ENCODE measurements at regions not wholly inside any gene's neighbourhood (a gene's known extent, or its start where the extent isn't known, plus 50 kb on each side); places are given as distances from the start of the nearest gene placed in this dataset.
"Not testable (repeated sequence)": the region's sequence is repeated elsewhere in the genome, so short reads cannot be mapped to it uniquely, and the experiment has no call there.

DNA sequence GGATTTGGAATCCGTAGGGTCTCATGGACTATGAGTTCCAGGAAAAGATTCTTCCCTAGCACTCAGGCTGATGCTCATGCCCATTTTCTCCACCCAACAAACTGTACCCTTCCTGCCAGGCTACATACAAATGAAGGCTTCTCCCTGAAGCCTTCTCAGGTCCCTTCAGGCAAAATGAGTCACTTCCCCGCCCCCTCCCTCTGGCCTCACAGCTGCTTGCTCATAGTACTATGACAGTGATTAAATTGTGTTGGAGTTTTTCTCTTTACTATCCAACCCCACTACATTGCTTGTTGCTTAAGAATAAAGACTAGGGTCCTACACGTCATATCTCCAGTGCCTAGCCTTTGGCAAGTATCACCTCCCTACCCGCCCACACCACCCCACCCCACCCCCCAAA is 207.6 kb upstream of the NFIA start:
- Histone ChIP-seq H4K20me1 (ENCODE audit: insufficient read depth) (no peaks in the 10 kb centered on the region), H3K4me2 (no peak overlapping the region), H3K36me3 (ENCODE audit: low read depth) (no peaks in the 10 kb centered on the region), H3K27me3 (ENCODE audit: insufficient read depth, low read depth) (no peaks in the 10 kb centered on the region), H3K9me2 (ENCODE audit: insufficient read depth) (0 out of 2 replicates have a peak, but pooled peaks cover 3% of the 10 kb centered on the region), H3F3A (ENCODE audit: insufficient read depth, low read depth) (no peaks in the 10 kb centered on the region), H3K27ac (no peak overlapping the region), H2AFZ (no peak overlapping the region), H3K9me3 (ENCODE audit: insufficient read depth, low read depth) (no peaks in the 10 kb centered on the region), H3K79me2 (ENCODE audit: low read depth) (no peaks in the 10 kb centered on the region), H3K4me1 (replicated peaks; ENCODE audit: insufficient read depth) (0 out of 2 replicates have a peak, but pooled peaks cover 6% of the 10 kb centered on the region), H3K4me3 (no peak overlapping the region)
- BruUV-seq (replicated peaks), result no TSS peak
- POLR2A ChIA-PET (ENCODE audit: unreplicated experiment), result no interaction called here
- CTCF ChIA-PET, result interaction anchor here (0.6 kb wide), 1 partner anchor 28 kb away, joined by 5 read pairs; no protein-coding TSS in a partner anchor
- peak; percentile 25 to 67 for DNase-seq
- intact Hi-C loops (cut with micrococcal nuclease; ENCODE audit: unreplicated experiment), result loop anchor here (5.0 kb wide), 1 partner anchor 68 kb away; no protein-coding TSS in a partner anchor
- no peak for TF ChIP-seq EZH2 (IDR thresholded peaks at IDR 0.05; ENCODE audit: low read depth)
- TF ChIP-seq, protein P1, sequence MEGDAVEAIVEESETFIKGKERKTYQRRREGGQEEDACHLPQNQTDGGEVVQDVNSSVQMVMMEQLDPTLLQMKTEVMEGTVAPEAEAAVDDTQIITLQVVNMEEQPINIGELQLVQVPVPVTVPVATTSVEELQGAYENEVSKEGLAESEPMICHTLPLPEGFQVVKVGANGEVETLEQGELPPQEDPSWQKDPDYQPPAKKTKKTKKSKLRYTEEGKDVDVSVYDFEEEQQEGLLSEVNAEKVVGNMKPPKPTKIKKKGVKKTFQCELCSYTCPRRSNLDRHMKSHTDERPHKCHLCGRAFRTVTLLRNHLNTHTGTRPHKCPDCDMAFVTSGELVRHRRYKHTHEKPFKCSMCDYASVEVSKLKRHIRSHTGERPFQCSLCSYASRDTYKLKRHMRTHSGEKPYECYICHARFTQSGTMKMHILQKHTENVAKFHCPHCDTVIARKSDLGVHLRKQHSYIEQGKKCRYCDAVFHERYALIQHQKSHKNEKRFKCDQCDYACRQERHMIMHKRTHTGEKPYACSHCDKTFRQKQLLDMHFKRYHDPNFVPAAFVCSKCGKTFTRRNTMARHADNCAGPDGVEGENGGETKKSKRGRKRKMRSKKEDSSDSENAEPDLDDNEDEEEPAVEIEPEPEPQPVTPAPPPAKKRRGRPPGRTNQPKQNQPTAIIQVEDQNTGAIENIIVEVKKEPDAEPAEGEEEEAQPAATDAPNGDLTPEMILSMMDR (conservative IDR thresholded peaks at IDR 0.05), result no peak

DNA sequence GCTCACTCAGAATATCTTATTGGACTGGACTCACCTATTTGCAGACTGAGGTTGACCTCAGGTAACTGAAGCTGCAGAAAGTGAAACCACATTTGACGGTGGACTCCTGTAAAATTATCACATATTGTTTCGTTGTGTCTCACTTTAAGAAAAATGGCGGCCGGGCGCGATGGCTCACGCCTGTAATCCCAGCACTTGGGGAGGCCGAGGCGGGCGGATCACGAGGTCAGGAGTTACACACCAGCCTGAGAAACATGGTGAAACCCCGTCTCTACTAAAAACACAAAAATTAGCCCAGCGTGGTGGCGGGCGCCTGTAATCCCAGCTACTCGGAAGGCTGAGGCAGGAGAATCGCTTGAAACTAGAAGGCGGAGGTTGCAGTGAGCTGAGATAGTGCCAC is 209.0 kb upstream of the NFIA start:
- H3F3A ChIP-seq (ENCODE audit: insufficient read depth, low read depth); H4K20me1 ChIP-seq (ENCODE audit: insufficient read depth); H3K79me2 ChIP-seq (ENCODE audit: low read depth); POLR2A ChIA-PET (ENCODE audit: unreplicated experiment); H3K27me3 ChIP-seq (ENCODE audit: insufficient read depth, low read depth); H3K4me2 ChIP-seq; intact Hi-C loops (cut with micrococcal nuclease; ENCODE audit: unreplicated experiment); H3K36me3 ChIP-seq (ENCODE audit: low read depth); H3K9me2 ChIP-seq (ENCODE audit: insufficient read depth); DNase-seq; H3K9me3 ChIP-seq (ENCODE audit: insufficient read depth, low read depth); BruUV-seq (replicated peaks); H3K4me1 ChIP-seq (replicated peaks; ENCODE audit: insufficient read depth); H2AFZ ChIP-seq; H3K4me3 ChIP-seq; H3K27ac ChIP-seq: not testable (repeated sequence)
- CTCF ChIA-PET, result interaction anchor here (0.6 kb wide), 1 partner anchor 108 kb away, joined by 3 read pairs; no protein-coding TSS in a partner anchor

DNA sequence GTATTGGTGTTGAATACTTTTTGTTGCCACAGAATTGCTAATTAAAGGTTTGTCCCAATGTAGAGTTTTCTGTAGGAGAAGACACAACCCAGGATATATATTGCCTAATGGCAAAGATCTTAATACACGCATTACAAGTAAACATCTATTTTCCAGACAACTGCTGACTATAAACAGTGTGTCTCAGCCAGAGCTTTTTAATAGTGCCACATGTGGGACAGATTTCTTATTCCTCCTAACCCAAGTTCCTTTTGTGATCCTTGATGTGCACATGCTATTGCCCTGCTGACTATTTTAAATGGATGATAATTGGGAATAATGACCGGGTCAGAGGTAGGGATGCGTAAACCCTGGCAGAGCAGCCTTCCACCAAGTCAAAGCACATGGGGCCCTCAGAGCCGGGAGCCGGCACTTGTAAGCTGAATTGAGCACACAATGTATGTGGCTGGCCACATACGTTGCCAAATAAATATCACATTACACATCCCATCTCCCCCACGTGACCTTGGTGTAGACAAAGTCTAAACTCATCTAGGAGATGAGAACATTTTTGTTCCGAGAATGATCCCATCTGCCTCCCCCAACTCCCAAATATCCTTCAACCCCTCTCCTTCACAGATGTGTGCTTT is 209.8 kb upstream of the NFIA start:
- Histone ChIP-seq H3K4me2 (no peak overlapping the region), H3K27me3 (ENCODE audit: insufficient read depth, low read depth) (no peaks in the 10 kb centered on the region), H3K36me3 (ENCODE audit: low read depth) (no peaks in the 10 kb centered on the region), H3K4me1 (replicated peaks; ENCODE audit: insufficient read depth) (0 out of 2 replicates have a peak, but pooled peaks cover 7% of the 10 kb centered on the region), H3K4me3 (no peak overlapping the region), H3K9me2 (ENCODE audit: insufficient read depth) (0 out of 2 replicates have a peak, but pooled peaks cover 3% of the 10 kb centered on the region), H3K9me3 (ENCODE audit: insufficient read depth, low read depth) (no peaks in the 10 kb centered on the region), H3K79me2 (ENCODE audit: low read depth) (no peaks in the 10 kb centered on the region), H3K27ac (no peak overlapping the region), H3F3A (ENCODE audit: insufficient read depth, low read depth) (no peaks in the 10 kb centered on the region; the same call in 1 of the 2 replicates), H4K20me1 (ENCODE audit: insufficient read depth) (no peaks in the 10 kb centered on the region), H2AFZ (no peak overlapping the region)
- intact Hi-C loops (cut with micrococcal nuclease; ENCODE audit: unreplicated experiment), result no loop called here
- TF ChIP-seq EZH2 (IDR thresholded peaks at IDR 0.05; ENCODE audit: low read depth), result no peak
- TF ChIP-seq, protein P1 (conservative IDR thresholded peaks at IDR 0.05), result no peak
- ChIA-PET POLR2A (ENCODE audit: unreplicated experiment) (no interaction called here), CTCF (no interaction called here)
- no TSS peak for BruUV-seq (replicated peaks)
- DNase-seq, result no peak
